ENCODE measurements at regions not wholly inside any gene's neighbourhood (a gene's known extent, or its start where the extent isn't known, plus 50 kb on each side); places are given as distances from the start of the nearest gene placed in this dataset.

GRCh38 chr6:119506631-119507174 is 157.1 kb upstream of the MAN1A1 start:
- intact Hi-C loops (cut with micrococcal nuclease; ENCODE audit: unreplicated experiment): no loop called here
- DNase-seq (ENCODE audit: low spot score): no peak
- H3K36me3 ChIP-seq (ENCODE audit: insufficient read depth, low read length, poor library complexity, severe bottlenecking): no peaks in the 10 kb centered on the region
- peaks cover 14% of the 10 kb centered on the region for H3K27me3 ChIP-seq (replicated peaks; ENCODE audit: insufficient read depth, low read depth, low read length, poor library complexity)
- H3K27ac ChIP-seq (ENCODE audit: low read depth, low read length, poor library complexity, severe bottlenecking): no peak overlapping the region
- no TSS peak for BruUV-seq (replicated peaks)
- ChIA-PET CTCF (no interaction called here), POLR2A (ENCODE audit: low non-redundant PET) (no interaction called here)
- H3K4me1 ChIP-seq (ENCODE audit: insufficient read depth, low read length, poor library complexity, severe bottlenecking): no peaks in the 10 kb centered on the region
- no peaks in the 10 kb centered on the region for H3K9me3 ChIP-seq (ENCODE audit: low read depth, low read length, poor library complexity, severe bottlenecking)
- no peak for TF ChIP-seq CTCF (conservative IDR thresholded peaks at IDR 0.05; ENCODE audit: low read depth, low read length)
- TF ChIP-seq EZH2 (IDR thresholded peaks at IDR 0.05; ENCODE audit: borderline replicate concordance, low read depth, low read length, poor library complexity, severe bottlenecking): no peak
- no peak overlapping the region for H3K4me3 ChIP-seq (ENCODE audit: low read depth, low read length, poor library complexity, severe bottlenecking)

GRCh38 chr6:119501798-119502483 is 152.4 kb upstream of the MAN1A1 start:
- ChIA-PET CTCF (no interaction called here), POLR2A (ENCODE audit: low non-redundant PET) (no interaction called here)
- Histone ChIP-seq H3K36me3 (ENCODE audit: insufficient read depth, low read length, poor library complexity, severe bottlenecking) (no peaks in the 10 kb centered on the region), H3K4me1 (ENCODE audit: insufficient read depth, low read length, poor library complexity, severe bottlenecking) (no peaks in the 10 kb centered on the region), H3K27me3 (replicated peaks; ENCODE audit: insufficient read depth, low read depth, low read length, poor library complexity) (peaks cover 9% of the 10 kb centered on the region), H3K27ac (ENCODE audit: low read depth, low read length, poor library complexity, severe bottlenecking) (no peak overlapping the region), H3K4me3 (ENCODE audit: low read depth, low read length, poor library complexity, severe bottlenecking) (no peak overlapping the region), H3K9me3 (ENCODE audit: low read depth, low read length, poor library complexity, severe bottlenecking) (no peaks in the 10 kb centered on the region)
- TF ChIP-seq EZH2 (IDR thresholded peaks at IDR 0.05; ENCODE audit: borderline replicate concordance, low read depth, low read length, poor library complexity, severe bottlenecking): no peak
- no peak for TF ChIP-seq CTCF (conservative IDR thresholded peaks at IDR 0.05; ENCODE audit: low read depth, low read length)
- intact Hi-C loops (cut with micrococcal nuclease; ENCODE audit: unreplicated experiment): no loop called here
- no peak for DNase-seq (ENCODE audit: low spot score)
- BruUV-seq (replicated peaks): no TSS peak

GRCh38 chr6:119499797-119500196 is 150.2 kb upstream of the MAN1A1 start:
- Histone ChIP-seq H3K36me3 (ENCODE audit: insufficient read depth, low read length, poor library complexity, severe bottlenecking) (no peaks in the 10 kb centered on the region), H3K27me3 (replicated peaks; ENCODE audit: insufficient read depth, low read depth, low read length, poor library complexity) (no peaks in the 10 kb centered on the region), H3K9me3 (ENCODE audit: low read depth, low read length, poor library complexity, severe bottlenecking) (no peaks in the 10 kb centered on the region), H3K27ac (ENCODE audit: low read depth, low read length, poor library complexity, severe bottlenecking) (no peak overlapping the region), H3K4me1 (ENCODE audit: insufficient read depth, low read length, poor library complexity, severe bottlenecking) (no peaks in the 10 kb centered on the region), H3K4me3 (ENCODE audit: low read depth, low read length, poor library complexity, severe bottlenecking) (no peak overlapping the region)
- no peak for DNase-seq (ENCODE audit: low spot score)
- ChIA-PET POLR2A (ENCODE audit: low non-redundant PET) (no interaction called here), CTCF (no interaction called here)
- TF ChIP-seq CTCF (conservative IDR thresholded peaks at IDR 0.05; ENCODE audit: low read depth, low read length) (no peak), EZH2 (IDR thresholded peaks at IDR 0.05; ENCODE audit: borderline replicate concordance, low read depth, low read length, poor library complexity, severe bottlenecking) (no peak)
- no TSS peak for BruUV-seq (replicated peaks)
- intact Hi-C loops (cut with micrococcal nuclease; ENCODE audit: unreplicated experiment): no loop called here
